Gastrocnemius medialis (tissue), 4 donors: ENCODE measurements at regions not wholly inside any gene's neighbourhood (a gene's known extent, or its start where the extent isn't known, plus 50 kb on each side); places are given as distances from the start of the nearest gene placed in this dataset.

Source experiments
- POLR2A ChIP-seq, 2 donors: fragments of 450-650 bp; IDR thresholded peaks; one replicate each; pipeline ENCODE4 v1.6.1; 2017; ENCODE audit warnings: antibody characterized with exemption in 2 of 2, mild to moderate bottlenecking in 2 of 2, moderate library complexity in 2 of 2
- TF ChIP-seq, protein P1 (sequence below), 5 experiments: fragments of 450-650 bp in 3 of 5; fragments of 200-600 bp in 2 of 5; sonication (generic) in 2 of 5; IDR thresholded peaks in 4 of 5; conservative IDR thresholded peaks in 1 of 5; 1 replicate in 4 of 5; 2 replicates in 1 of 5; pipeline ENCODE4 v1.5.1; 2016 to 2019; ENCODE audit warnings: antibody characterized with exemption in 5 of 5, mild to moderate bottlenecking in 3 of 5, moderate library complexity in 3 of 5

DNA sequence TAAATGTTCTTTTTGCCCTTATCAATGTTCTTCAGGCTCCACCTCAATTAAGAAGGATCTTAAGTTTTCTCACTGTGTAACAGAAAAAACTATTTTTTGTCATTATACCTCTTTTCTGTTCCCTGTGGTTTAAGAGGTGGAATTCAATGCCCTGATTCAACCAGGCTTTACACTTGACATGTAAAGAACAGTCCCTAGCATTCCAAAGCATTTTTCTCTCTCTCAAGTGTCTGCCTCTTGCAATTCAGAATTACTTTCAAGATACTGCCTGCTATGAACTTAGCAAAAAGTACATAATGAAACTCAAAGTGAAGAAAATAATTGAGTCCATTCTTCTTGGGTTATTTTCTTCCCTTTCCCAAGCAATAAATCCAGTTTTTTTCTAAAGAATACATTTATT is 160.6 kb upstream of the NOL4 start:
- no peak for TF ChIP-seq POLR2A (IDR thresholded peaks at IDR 0.05)
- TF ChIP-seq, protein P1, sequence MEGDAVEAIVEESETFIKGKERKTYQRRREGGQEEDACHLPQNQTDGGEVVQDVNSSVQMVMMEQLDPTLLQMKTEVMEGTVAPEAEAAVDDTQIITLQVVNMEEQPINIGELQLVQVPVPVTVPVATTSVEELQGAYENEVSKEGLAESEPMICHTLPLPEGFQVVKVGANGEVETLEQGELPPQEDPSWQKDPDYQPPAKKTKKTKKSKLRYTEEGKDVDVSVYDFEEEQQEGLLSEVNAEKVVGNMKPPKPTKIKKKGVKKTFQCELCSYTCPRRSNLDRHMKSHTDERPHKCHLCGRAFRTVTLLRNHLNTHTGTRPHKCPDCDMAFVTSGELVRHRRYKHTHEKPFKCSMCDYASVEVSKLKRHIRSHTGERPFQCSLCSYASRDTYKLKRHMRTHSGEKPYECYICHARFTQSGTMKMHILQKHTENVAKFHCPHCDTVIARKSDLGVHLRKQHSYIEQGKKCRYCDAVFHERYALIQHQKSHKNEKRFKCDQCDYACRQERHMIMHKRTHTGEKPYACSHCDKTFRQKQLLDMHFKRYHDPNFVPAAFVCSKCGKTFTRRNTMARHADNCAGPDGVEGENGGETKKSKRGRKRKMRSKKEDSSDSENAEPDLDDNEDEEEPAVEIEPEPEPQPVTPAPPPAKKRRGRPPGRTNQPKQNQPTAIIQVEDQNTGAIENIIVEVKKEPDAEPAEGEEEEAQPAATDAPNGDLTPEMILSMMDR (IDR thresholded peaks at IDR 0.05 in 4 of 5, conservative IDR thresholded peaks at IDR 0.05 in 1 of 5): no peak
